Epithelial cell of proximal tubule (primary cell): ENCODE measurements at regions not wholly inside any gene's neighbourhood (a gene's known extent, or its start where the extent isn't known, plus 50 kb on each side); places are given as distances from the start of the nearest gene placed in this dataset.

ENCODE experiments used
- DNase-seq: peaks from one replicate; pipeline ENCODE4 v3.0.0-alpha.2; 2011; ENCODE audit warnings: low read depth
- H3K4me3 ChIP-seq: 2 replicates; pipeline ENCODE4 v1.5.1; 2011; ENCODE audit warnings: low read depth, mild to moderate bottlenecking, low read length
- TF ChIP-seq, protein P1 (sequence below): conservative IDR thresholded peaks from 2 replicates; pipeline ENCODE4 v1.5.1; 2012; ENCODE audit warnings: low read depth, mild to moderate bottlenecking, low read length

DNA sequence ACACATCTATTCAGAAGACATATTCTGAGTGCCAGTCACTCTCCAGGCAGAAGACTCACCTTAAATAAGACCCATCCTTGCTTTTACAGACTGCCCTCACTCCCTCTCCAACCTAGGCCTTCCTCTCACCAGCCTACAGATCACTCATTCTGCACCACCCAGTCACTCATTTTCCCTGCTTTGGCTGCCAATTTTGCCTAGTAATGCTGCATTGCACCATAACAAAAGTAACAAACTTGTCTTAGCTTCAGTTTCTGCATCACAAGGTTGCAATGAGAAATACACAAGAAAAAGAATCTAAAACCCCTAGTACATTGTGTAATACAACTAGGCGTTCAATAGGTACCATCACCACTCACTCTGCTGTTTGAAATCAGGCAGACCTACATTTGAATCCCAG is 292.4 kb downstream of the PLPP3 start:
- TF ChIP-seq, protein P1, sequence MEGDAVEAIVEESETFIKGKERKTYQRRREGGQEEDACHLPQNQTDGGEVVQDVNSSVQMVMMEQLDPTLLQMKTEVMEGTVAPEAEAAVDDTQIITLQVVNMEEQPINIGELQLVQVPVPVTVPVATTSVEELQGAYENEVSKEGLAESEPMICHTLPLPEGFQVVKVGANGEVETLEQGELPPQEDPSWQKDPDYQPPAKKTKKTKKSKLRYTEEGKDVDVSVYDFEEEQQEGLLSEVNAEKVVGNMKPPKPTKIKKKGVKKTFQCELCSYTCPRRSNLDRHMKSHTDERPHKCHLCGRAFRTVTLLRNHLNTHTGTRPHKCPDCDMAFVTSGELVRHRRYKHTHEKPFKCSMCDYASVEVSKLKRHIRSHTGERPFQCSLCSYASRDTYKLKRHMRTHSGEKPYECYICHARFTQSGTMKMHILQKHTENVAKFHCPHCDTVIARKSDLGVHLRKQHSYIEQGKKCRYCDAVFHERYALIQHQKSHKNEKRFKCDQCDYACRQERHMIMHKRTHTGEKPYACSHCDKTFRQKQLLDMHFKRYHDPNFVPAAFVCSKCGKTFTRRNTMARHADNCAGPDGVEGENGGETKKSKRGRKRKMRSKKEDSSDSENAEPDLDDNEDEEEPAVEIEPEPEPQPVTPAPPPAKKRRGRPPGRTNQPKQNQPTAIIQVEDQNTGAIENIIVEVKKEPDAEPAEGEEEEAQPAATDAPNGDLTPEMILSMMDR = no peak
- H3K4me3 ChIP-seq = no peak overlapping the region
- DNase-seq = peak; percentile 26

- no peak for DNase-seq
- TF ChIP-seq, protein P1 = no peak
- H3K4me3 ChIP-seq = no peak overlapping the region
These were observed 292.9 kb downstream of the PLPP3 start for GRCh38 chr1:56286506-56286905.

- DNase-seq = no peak
- TF ChIP-seq, protein P1 = no peak
- no peak overlapping the region for H3K4me3 ChIP-seq
These were observed 293.6 kb downstream of the PLPP3 start for GRCh38 chr1:56285554-56286402.

DNA sequence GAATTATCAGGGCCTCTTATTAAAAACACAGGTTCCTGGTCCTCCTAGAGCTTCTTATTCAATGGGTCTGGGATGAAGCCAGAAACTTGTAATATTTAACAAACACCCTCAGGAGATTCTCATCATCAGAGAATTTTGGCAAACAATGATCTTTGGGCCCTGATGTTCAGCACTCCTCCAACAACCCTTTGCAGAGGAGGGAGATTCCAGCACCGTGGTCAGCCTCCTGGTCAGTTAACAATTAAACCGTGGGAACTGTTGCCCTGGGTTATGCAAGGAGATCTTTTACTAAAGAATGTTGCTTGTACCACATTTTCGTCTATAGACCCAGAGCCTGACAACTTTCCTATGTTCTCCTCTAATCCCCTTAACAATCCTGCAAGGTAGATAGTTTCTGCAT is 294.4 kb downstream of the PLPP3 start:
- TF ChIP-seq, protein P1 = no peak
- H3K4me3 ChIP-seq = no peak overlapping the region
- DNase-seq = peak; percentile 91

DNA sequence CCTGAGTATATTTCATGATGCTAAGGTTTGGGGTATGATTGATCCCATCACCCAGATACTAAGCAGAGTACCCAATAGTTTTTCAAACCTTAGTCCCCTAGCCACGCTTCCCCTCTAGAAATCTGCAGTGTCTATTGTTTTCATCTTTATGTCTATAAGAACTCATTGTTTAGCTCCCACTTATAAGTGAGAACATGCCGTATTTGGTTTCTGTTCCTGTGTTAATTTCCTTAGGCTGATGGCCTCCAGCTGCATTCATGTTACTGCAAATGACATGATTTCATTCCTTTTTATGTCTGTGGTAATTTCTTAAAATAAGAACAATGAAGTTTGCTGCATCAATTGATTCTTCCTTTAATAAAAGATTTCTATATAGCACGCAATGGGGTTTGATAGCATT is 301.3 kb downstream of the PLPP3 start:
- TF ChIP-seq, protein P1 = no peak

DNA sequence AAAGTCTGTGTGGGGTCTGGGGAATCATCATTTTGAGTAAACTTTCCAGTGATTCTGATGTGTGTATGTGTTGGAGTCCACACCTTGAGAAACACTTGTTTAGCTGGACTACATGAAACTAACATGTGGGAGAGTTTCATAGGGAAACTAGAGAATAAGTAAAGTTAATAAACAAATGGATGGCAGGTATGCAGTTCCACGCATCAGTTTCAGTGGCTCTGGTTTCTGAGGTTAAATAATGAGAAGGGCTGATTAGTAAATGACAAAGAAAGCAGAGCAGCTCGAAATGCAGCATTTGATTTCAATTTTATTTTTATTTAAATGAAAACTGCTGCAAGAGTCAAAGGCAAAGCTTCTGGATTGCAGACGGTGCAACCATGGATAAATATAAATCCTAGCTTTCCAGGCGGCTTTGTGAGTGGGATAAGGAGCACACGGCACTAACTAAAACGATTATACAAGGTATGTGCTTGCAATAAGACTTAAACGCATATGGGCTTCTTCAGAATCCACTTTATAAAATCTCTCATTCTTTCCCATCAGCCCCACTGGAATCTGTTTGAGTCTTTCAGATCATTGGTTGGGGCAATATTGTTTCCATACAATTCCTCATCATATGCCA is 310.7 kb downstream of the PLPP3 start:
- H3K4me3 ChIP-seq = no peak overlapping the region
- TF ChIP-seq, protein P1 = no peak

More for the DNA sequence above, 301.3 kb downstream of the PLPP3 start:
- no peak overlapping the region for H3K4me3 ChIP-seq
- DNase-seq = no peak

More for the DNA sequence above, 310.7 kb downstream of the PLPP3 start:
- DNase-seq = no peak
